ENCODE measurements at regions not wholly inside any gene's neighbourhood (a gene's known extent, or its start where the extent isn't known, plus 50 kb on each side); places are given as distances from the start of the nearest gene placed in this dataset.

GRCh38 chr7:1349351-1349761 is 109.9 kb downstream of the MICALL2 start:
- no peak overlapping the region for H3K9ac ChIP-seq (ENCODE audit: low read length)
- peaks cover 82% of the 10 kb centered on the region for H3K27me3 ChIP-seq (replicated peaks; ENCODE audit: insufficient read depth, low read length)
- no peak overlapping the region for H3K4me2 ChIP-seq (ENCODE audit: low read depth, low read length)
- no peaks in the 10 kb centered on the region for H3K9me2 ChIP-seq (replicated peaks; ENCODE audit: insufficient read depth, low read length)
- H3K9me3 ChIP-seq (replicated peaks; ENCODE audit: insufficient read depth, low read length), result no peaks in the 10 kb centered on the region
- H3K36me3 ChIP-seq (replicated peaks; ENCODE audit: insufficient read depth, low read length), result no peaks in the 10 kb centered on the region
- no peaks in the 10 kb centered on the region for H3F3A ChIP-seq (ENCODE audit: insufficient read depth, low read length)
- H3K4me1 ChIP-seq (ENCODE audit: low read length), result no peaks in the 10 kb centered on the region
- DNase-seq, result no peak
- H3K4me3 ChIP-seq (ENCODE audit: low read length), result no peak overlapping the region
- no peaks in the 10 kb centered on the region for H4K20me1 ChIP-seq (ENCODE audit: insufficient read depth, low read length)
- no peak overlapping the region for H3K27ac ChIP-seq (ENCODE audit: low read length)
- no peak overlapping the region for H2AFZ ChIP-seq (ENCODE audit: low read length)
- no peak for TF ChIP-seq EZH2 (optimal IDR thresholded peaks at IDR 0.05; ENCODE audit: low read depth, low read length)
- no peak for TF ChIP-seq EZH2phosphoT487 (IDR thresholded peaks at IDR 0.05; ENCODE audit: low read length)
- no peak for TF ChIP-seq CTCF (IDR thresholded peaks at IDR 0.05; ENCODE audit: low read length)
- no peaks in the 10 kb centered on the region for H3K79me2 ChIP-seq (ENCODE audit: low read length)

- H3K4me2 ChIP-seq (ENCODE audit: low read depth, low read length), result no peak overlapping the region
- no peaks in the 10 kb centered on the region for H4K20me1 ChIP-seq (ENCODE audit: insufficient read depth, low read length)
- no peaks in the 10 kb centered on the region for H3K4me1 ChIP-seq (ENCODE audit: low read length)
- no peaks in the 10 kb centered on the region for H3K79me2 ChIP-seq (ENCODE audit: low read length)
- no peak overlapping the region for H3K4me3 ChIP-seq (ENCODE audit: low read length)
- no peaks in the 10 kb centered on the region for H3K9me2 ChIP-seq (replicated peaks; ENCODE audit: insufficient read depth, low read length)
- no peaks in the 10 kb centered on the region for H3K9me3 ChIP-seq (replicated peaks; ENCODE audit: insufficient read depth, low read length)
- no peak overlapping the region for H3K9ac ChIP-seq (ENCODE audit: low read length)
- H3F3A ChIP-seq (ENCODE audit: insufficient read depth, low read length), result no peaks in the 10 kb centered on the region
- no peak for TF ChIP-seq EZH2phosphoT487 (IDR thresholded peaks at IDR 0.05; ENCODE audit: low read length)
- H3K27ac ChIP-seq (ENCODE audit: low read length), result no peak overlapping the region
- H3K36me3 ChIP-seq (replicated peaks; ENCODE audit: insufficient read depth, low read length), result no peaks in the 10 kb centered on the region
- DNase-seq, result no peak
- no peak overlapping the region for H2AFZ ChIP-seq (ENCODE audit: low read length)
- H3K27me3 ChIP-seq (replicated peaks; ENCODE audit: insufficient read depth, low read length), result peaks cover 84% of the 10 kb centered on the region
Measured at GRCh38 chr7:1351881-1352625, 107.2 kb downstream of the MICALL2 start.

GRCh38 chr7:1352656-1353271 is 106.5 kb downstream of the MICALL2 start:
- H3K4me1 ChIP-seq (ENCODE audit: low read length), result no peaks in the 10 kb centered on the region
- H3K9ac ChIP-seq (ENCODE audit: low read length), result no peak overlapping the region
- no peaks in the 10 kb centered on the region for H3F3A ChIP-seq (ENCODE audit: insufficient read depth, low read length)
- H3K9me3 ChIP-seq (replicated peaks; ENCODE audit: insufficient read depth, low read length), result no peaks in the 10 kb centered on the region
- no peak overlapping the region for H3K27ac ChIP-seq (ENCODE audit: low read length)
- H3K9me2 ChIP-seq (replicated peaks; ENCODE audit: insufficient read depth, low read length), result no peaks in the 10 kb centered on the region
- no peaks in the 10 kb centered on the region for H4K20me1 ChIP-seq (ENCODE audit: insufficient read depth, low read length)
- H3K4me3 ChIP-seq (ENCODE audit: low read length), result no peak overlapping the region
- H3K79me2 ChIP-seq (ENCODE audit: low read length), result no peaks in the 10 kb centered on the region
- H3K4me2 ChIP-seq (ENCODE audit: low read depth, low read length), result no peak overlapping the region
- no peaks in the 10 kb centered on the region for H3K36me3 ChIP-seq (replicated peaks; ENCODE audit: insufficient read depth, low read length)
- no peak for TF ChIP-seq EZH2 (optimal IDR thresholded peaks at IDR 0.05; ENCODE audit: low read depth, low read length)
- no peak for TF ChIP-seq CTCF (IDR thresholded peaks at IDR 0.05; ENCODE audit: low read length)
- no peak for TF ChIP-seq EZH2phosphoT487 (IDR thresholded peaks at IDR 0.05; ENCODE audit: low read length)
- no peak for DNase-seq
- H2AFZ ChIP-seq (ENCODE audit: low read length), result no peak overlapping the region
- peaks cover 77% of the 10 kb centered on the region for H3K27me3 ChIP-seq (replicated peaks; ENCODE audit: insufficient read depth, low read length)
